ENCODE measurements at regions not wholly inside any gene's neighbourhood (a gene's known extent, or its start where the extent isn't known, plus 50 kb on each side); places are given as distances from the start of the nearest gene placed in this dataset.

DNA sequence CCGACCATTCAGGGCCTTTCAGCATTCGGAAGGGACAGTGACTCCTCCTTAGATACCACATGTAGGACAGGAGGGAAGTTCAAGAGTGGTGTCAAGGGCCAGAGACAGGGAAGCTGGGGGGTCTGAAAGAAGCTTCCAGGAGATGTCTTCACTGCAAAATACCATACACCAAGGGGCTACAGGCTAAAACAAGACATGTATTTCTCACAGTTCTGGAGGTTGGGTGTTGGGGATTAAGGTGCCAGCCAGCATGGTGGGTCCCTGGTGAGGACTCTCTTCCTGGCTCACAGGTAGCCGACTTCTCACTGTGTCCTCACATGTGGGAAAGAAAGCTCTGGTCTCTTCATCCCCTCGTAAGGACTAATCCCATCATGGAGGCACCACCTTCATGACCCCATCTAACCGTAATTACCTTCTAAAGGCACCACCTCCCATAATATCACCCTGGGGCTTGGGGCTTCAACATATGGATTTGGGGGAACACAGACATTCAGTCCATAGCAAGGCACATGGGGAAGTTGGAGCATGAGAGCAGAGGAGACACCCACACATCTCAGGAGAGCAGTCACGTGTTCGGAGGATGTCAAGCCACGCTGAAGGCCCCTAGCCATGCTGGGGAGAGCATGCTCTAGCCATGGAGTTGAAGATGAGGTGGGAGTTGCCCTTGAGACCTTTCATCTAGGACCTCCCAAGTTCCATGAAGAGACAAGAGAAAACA lies 73.9 kb upstream of the GDF10 start:
- Histone ChIP-seq H3K4me1 (ENCODE audit: insufficient read depth, low read length) (no peaks in the 10 kb centered on the region), H3K27me3 (ENCODE audit: control insufficient read depth in 1 of 2, insufficient read depth in 2 of 2, low read length in 2 of 2) (no peaks in the 10 kb centered on the region), H3K4me3 (ENCODE audit: low read depth in 1 of 2, low read length in 2 of 2) (no peak overlapping the region), H3K9me3 (ENCODE audit: low read length) (no peaks in the 10 kb centered on the region), H3K36me3 (ENCODE audit: insufficient read depth, low read length) (no peaks in the 10 kb centered on the region), H3K27ac (ENCODE audit: low read depth, low read length) (no peak overlapping the region), H3K9ac (ENCODE audit: low read length) (no peak overlapping the region)

DNA sequence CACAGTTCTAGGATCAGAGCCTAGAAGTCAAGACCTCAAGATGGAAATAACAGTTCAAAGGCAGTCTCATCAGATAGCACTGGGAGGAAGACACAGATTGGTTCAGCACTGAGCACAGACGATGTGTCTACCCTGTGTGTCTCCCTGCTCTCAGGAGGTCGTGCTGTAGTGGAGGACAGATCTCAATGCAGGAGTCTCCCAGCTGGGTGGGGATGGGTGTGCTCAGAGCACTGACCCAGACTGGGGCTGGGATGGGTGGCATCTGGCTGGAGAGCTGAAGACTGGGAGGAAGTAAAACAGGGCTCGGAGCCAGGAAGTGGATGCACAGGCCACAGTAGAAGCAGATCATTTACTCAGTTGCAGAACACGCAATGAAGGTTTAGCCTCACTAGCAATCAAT lies 69.5 kb upstream of the GDF10 start:
- H3K27ac ChIP-seq (ENCODE audit: low read depth, low read length): no peak overlapping the region
- no peaks in the 10 kb centered on the region for H3K36me3 ChIP-seq (ENCODE audit: insufficient read depth, low read length)
- H3K4me3 ChIP-seq (ENCODE audit: low read depth in 1 of 2, low read length in 2 of 2): no peak overlapping the region

GRCh38 chr10:47230957-47231356 lies 69.0 kb upstream of the GDF10 start:
- no peak overlapping the region for H3K9ac ChIP-seq (ENCODE audit: low read length)
- no peaks in the 10 kb centered on the region for H3K9me3 ChIP-seq (ENCODE audit: low read length)
- no peaks in the 10 kb centered on the region for H3K36me3 ChIP-seq (ENCODE audit: insufficient read depth, low read length)
- no peak overlapping the region for H3K4me3 ChIP-seq (ENCODE audit: low read depth in 1 of 2, low read length in 2 of 2)
- no peaks in the 10 kb centered on the region for H3K27me3 ChIP-seq (ENCODE audit: control insufficient read depth in 1 of 2, insufficient read depth in 2 of 2, low read length in 2 of 2)
- no peaks in the 10 kb centered on the region for H3K4me1 ChIP-seq (ENCODE audit: insufficient read depth, low read length)
- no peak overlapping the region for H3K27ac ChIP-seq (ENCODE audit: low read depth, low read length)

More for the DNA sequence above, 69.5 kb upstream of the GDF10 start:
- Histone ChIP-seq H3K9ac (ENCODE audit: low read length) (no peak overlapping the region), H3K9me3 (ENCODE audit: low read length) (no peaks in the 10 kb centered on the region), H3K4me1 (ENCODE audit: insufficient read depth, low read length) (no peaks in the 10 kb centered on the region), H3K27me3 (ENCODE audit: control insufficient read depth in 1 of 2, insufficient read depth in 2 of 2, low read length in 2 of 2) (no peaks in the 10 kb centered on the region)

DNA sequence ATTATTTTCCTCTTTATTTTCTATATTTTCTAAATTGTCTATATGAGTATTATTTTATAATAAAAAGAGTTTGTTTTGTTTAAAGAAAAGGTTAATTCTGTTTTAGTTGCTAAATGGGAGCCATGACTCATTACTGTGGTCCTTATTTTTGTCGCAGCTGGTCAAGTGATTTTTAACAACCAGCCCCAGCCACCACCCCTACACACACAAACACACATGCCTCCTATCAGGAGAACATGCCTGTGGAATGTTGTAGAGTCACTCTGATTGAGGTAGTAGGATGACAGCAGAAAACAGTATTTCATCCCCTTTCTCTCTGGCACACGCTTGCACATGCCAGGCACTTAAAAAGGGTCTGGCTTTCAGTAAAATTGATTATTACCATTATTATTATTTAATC lies 68.6 kb upstream of the GDF10 start:
- Histone ChIP-seq H3K4me3 (ENCODE audit: low read depth in 1 of 2, low read length in 2 of 2) (no peak overlapping the region), H3K9ac (ENCODE audit: low read length) (no peak overlapping the region), H3K36me3 (ENCODE audit: insufficient read depth, low read length) (no peaks in the 10 kb centered on the region), H3K4me1 (ENCODE audit: insufficient read depth, low read length) (no peaks in the 10 kb centered on the region), H3K27me3 (ENCODE audit: control insufficient read depth in 1 of 2, insufficient read depth in 2 of 2, low read length in 2 of 2) (no peaks in the 10 kb centered on the region), H3K27ac (ENCODE audit: low read depth, low read length) (no peak overlapping the region), H3K9me3 (ENCODE audit: low read length) (no peaks in the 10 kb centered on the region)

DNA sequence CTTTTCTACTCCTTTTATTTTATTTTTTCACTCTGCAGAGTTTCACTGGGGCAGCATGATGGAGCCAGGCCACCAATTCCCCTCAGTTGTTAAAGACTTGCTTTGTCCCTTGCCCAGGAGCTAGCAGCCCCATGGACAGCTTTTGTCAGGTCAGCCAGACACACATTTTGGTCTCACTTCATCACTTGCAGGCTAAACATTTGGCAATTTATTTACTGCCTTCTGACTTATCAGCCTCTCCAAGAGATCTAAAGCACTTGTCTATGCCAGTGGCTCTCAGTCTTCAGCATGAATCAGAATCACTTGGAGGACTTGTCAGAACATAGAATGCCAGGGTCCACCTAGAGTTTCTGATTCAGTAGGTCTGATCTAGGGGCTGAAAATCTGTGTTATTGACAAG lies 66.4 kb upstream of the GDF10 start:
- H3K4me3 ChIP-seq (ENCODE audit: low read depth in 1 of 2, low read length in 2 of 2): no peak overlapping the region
- no peak overlapping the region for H3K9ac ChIP-seq (ENCODE audit: low read length)
- H3K27me3 ChIP-seq (ENCODE audit: control insufficient read depth in 1 of 2, insufficient read depth in 2 of 2, low read length in 2 of 2): no peaks in the 10 kb centered on the region
- no peaks in the 10 kb centered on the region for H3K4me1 ChIP-seq (ENCODE audit: insufficient read depth, low read length)
- H3K9me3 ChIP-seq (ENCODE audit: low read length): no peaks in the 10 kb centered on the region
- no peak overlapping the region for H3K27ac ChIP-seq (ENCODE audit: low read depth, low read length)
- H3K36me3 ChIP-seq (ENCODE audit: insufficient read depth, low read length): no peaks in the 10 kb centered on the region

DNA sequence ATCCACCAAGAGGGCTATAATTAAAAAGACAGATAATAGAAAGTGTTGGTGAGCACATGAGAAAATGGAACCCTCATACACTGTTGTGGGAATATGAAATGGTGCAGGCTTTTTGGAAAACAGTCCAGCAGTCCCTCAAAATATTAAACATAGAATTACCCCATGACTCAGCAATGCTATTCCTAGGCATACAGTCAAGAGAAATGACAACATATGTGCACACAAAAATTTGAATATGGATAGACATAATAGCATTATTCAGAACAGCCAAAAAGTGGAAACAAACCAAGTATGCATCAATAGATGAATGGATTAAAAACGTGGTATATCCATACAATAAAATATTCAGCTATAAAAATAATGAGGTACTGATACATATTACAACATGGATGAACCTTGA lies 64.5 kb upstream of the GDF10 start:
- Histone ChIP-seq H3K27ac (ENCODE audit: low read depth, low read length) (no peak overlapping the region), H3K9ac (ENCODE audit: low read length) (no peak overlapping the region), H3K27me3 (ENCODE audit: control insufficient read depth in 1 of 2, insufficient read depth in 2 of 2, low read length in 2 of 2) (no peaks in the 10 kb centered on the region), H3K4me3 (ENCODE audit: low read depth in 1 of 2, low read length in 2 of 2) (no peak overlapping the region), H3K9me3 (ENCODE audit: low read length) (no peaks in the 10 kb centered on the region), H3K4me1 (ENCODE audit: insufficient read depth, low read length) (no peaks in the 10 kb centered on the region), H3K36me3 (ENCODE audit: insufficient read depth, low read length) (no peaks in the 10 kb centered on the region)

GRCh38 chr10:47237316-47238260 lies 62.4 kb upstream of the GDF10 start:
- no peak overlapping the region for H3K9ac ChIP-seq (ENCODE audit: low read length)
- H3K9me3 ChIP-seq (ENCODE audit: low read length): no peaks in the 10 kb centered on the region
- H3K27me3 ChIP-seq (ENCODE audit: control insufficient read depth in 1 of 2, insufficient read depth in 2 of 2, low read length in 2 of 2): no peaks in the 10 kb centered on the region
- H3K36me3 ChIP-seq (ENCODE audit: insufficient read depth, low read length): no peaks in the 10 kb centered on the region
- no peak overlapping the region for H3K4me3 ChIP-seq (ENCODE audit: low read depth in 1 of 2, low read length in 2 of 2)
- no peaks in the 10 kb centered on the region for H3K4me1 ChIP-seq (ENCODE audit: insufficient read depth, low read length)
- no peak overlapping the region for H3K27ac ChIP-seq (ENCODE audit: low read depth, low read length)

DNA sequence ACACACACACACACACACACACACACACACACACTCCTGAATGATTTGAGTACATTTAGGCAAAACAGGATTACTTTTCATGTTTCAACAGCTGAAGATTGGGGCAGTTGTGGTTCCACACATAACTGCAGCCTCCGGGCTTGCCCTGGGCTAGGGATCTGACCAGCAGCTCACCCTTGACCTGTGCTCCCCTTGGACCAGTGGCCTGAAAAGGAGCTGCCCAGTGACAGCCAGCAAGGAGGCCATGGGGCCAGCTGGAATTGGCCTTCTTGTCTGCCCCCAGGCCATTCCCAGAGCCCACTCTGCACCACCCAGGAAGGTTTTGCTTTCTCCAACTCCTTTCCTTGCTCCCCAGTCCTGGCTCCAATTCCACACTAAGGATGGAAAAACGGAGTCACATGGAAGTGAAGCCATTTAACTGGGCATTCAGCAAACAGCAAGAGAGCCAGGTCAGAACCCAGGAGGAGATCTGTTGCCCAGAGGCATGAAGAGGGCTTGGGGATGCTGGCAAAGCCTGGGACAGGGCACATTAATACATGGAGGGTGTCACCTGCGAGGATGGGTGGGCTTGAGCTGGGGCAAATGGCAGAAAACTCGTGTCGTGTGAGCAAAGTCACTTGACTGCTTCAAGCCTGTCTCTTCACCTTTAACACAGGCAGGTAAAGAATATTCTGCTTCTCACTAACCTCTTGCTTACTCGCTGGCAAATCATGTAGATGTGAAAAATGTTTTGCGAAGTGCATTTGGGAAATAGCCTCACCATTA lies 61.5 kb upstream of the GDF10 start:
- H3K27me3 ChIP-seq (ENCODE audit: control insufficient read depth in 1 of 2, insufficient read depth in 2 of 2, low read length in 2 of 2): no peaks in the 10 kb centered on the region
- H3K36me3 ChIP-seq (ENCODE audit: insufficient read depth, low read length): no peaks in the 10 kb centered on the region
- H3K9ac ChIP-seq (ENCODE audit: low read length): no peak overlapping the region
- no peak overlapping the region for H3K4me3 ChIP-seq (ENCODE audit: low read depth in 1 of 2, low read length in 2 of 2)
- H3K27ac ChIP-seq (ENCODE audit: low read depth, low read length): no peak overlapping the region
- H3K9me3 ChIP-seq (ENCODE audit: low read length): no peaks in the 10 kb centered on the region
- H3K4me1 ChIP-seq (ENCODE audit: insufficient read depth, low read length): no peaks in the 10 kb centered on the region

DNA sequence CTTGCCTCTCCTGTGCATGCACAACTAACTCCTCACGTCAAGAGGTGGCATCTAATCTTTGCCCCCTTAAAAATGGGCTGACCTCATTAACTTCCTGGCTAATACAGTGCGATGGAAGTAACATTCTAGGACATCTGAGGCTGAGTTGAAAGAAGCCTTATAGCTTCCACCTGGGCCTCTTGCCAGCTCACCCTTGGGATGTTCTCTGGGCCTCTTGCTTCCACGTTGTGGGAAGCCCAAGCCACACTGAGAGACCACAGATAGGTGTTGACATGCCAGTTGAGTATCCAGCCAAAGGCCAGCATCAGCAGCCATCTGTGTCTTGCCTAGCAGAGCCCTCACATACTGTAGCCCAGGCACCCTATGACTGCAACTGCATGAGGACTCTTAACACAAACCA lies 60.8 kb upstream of the GDF10 start:
- H3K4me3 ChIP-seq (ENCODE audit: low read depth in 1 of 2, low read length in 2 of 2): no peak overlapping the region
- H3K4me1 ChIP-seq (ENCODE audit: insufficient read depth, low read length): no peaks in the 10 kb centered on the region
- H3K9ac ChIP-seq (ENCODE audit: low read length): no peak overlapping the region
- no peaks in the 10 kb centered on the region for H3K27me3 ChIP-seq (ENCODE audit: control insufficient read depth in 1 of 2, insufficient read depth in 2 of 2, low read length in 2 of 2)
- H3K27ac ChIP-seq (ENCODE audit: low read depth, low read length): no peak overlapping the region
- no peaks in the 10 kb centered on the region for H3K9me3 ChIP-seq (ENCODE audit: low read length)
- H3K36me3 ChIP-seq (ENCODE audit: insufficient read depth, low read length): no peaks in the 10 kb centered on the region

DNA sequence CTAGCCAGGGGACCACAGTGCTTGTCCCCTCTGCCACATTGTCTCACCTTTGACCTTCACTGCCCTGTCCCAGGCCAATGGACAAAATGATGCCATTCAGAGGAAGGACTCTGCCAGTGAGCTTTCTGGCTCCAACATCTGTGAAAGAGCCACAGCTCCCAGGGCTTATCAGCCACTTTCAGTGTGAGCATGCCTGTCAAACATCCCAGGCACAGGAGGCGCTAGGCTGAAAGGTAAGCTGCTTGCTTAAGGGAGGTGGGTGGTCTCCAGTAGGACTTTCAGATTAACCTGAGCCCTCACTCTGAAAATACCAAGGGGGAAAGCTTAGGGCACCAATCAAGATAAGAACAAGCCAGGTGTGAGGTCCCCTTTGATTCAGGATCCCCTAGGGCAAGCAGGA lies 59.8 kb upstream of the GDF10 start:
- H3K9ac ChIP-seq (ENCODE audit: low read length): no peak overlapping the region
- H3K9me3 ChIP-seq (ENCODE audit: low read length): no peaks in the 10 kb centered on the region
- H3K36me3 ChIP-seq (ENCODE audit: insufficient read depth, low read length): no peaks in the 10 kb centered on the region
- no peak overlapping the region for H3K4me3 ChIP-seq (ENCODE audit: low read depth in 1 of 2, low read length in 2 of 2)
- H3K27ac ChIP-seq (ENCODE audit: low read depth, low read length): no peak overlapping the region
- no peaks in the 10 kb centered on the region for H3K27me3 ChIP-seq (ENCODE audit: control insufficient read depth in 1 of 2, insufficient read depth in 2 of 2, low read length in 2 of 2)
- no peaks in the 10 kb centered on the region for H3K4me1 ChIP-seq (ENCODE audit: insufficient read depth, low read length)

GRCh38 chr10:47241256-47241655 lies 58.7 kb upstream of the GDF10 start:
- Histone ChIP-seq H3K27me3 (ENCODE audit: control insufficient read depth in 1 of 2, insufficient read depth in 2 of 2, low read length in 2 of 2) (no peaks in the 10 kb centered on the region), H3K4me1 (ENCODE audit: insufficient read depth, low read length) (no peaks in the 10 kb centered on the region), H3K4me3 (ENCODE audit: low read depth in 1 of 2, low read length in 2 of 2) (no peak overlapping the region), H3K9me3 (ENCODE audit: low read length) (no peaks in the 10 kb centered on the region), H3K27ac (ENCODE audit: low read depth, low read length) (no peak overlapping the region), H3K36me3 (ENCODE audit: insufficient read depth, low read length) (no peaks in the 10 kb centered on the region), H3K9ac (ENCODE audit: low read length) (no peak overlapping the region)
